ENCODE measurements at regions not wholly inside any gene's neighbourhood (a gene's known extent, or its start where the extent isn't known, plus 50 kb on each side); places are given as distances from the start of the nearest gene placed in this dataset.

DNA sequence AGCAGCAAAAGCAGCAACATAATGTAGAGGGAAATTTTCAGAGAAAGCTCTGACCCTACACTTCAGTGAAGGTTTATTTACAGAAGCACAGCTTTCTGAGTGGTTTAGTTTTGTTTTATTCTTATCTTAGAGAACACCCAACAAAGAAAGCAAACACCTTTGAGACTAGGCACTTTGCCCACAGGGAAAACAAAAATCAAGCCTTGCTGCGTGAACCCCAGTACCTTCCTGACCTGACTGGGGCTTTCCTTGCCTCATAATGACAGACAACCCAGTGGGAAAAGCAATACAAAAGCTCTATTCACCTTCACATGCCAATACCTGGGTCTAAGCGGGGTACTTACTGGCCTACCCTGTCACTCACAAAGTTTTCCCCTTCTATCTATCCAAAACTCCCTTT is 189.8 kb downstream of the HINT1 start:
- no peak for TF ChIP-seq POLR2A (IDR thresholded peaks at IDR 0.05)
- TF ChIP-seq, protein P1, sequence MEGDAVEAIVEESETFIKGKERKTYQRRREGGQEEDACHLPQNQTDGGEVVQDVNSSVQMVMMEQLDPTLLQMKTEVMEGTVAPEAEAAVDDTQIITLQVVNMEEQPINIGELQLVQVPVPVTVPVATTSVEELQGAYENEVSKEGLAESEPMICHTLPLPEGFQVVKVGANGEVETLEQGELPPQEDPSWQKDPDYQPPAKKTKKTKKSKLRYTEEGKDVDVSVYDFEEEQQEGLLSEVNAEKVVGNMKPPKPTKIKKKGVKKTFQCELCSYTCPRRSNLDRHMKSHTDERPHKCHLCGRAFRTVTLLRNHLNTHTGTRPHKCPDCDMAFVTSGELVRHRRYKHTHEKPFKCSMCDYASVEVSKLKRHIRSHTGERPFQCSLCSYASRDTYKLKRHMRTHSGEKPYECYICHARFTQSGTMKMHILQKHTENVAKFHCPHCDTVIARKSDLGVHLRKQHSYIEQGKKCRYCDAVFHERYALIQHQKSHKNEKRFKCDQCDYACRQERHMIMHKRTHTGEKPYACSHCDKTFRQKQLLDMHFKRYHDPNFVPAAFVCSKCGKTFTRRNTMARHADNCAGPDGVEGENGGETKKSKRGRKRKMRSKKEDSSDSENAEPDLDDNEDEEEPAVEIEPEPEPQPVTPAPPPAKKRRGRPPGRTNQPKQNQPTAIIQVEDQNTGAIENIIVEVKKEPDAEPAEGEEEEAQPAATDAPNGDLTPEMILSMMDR (IDR thresholded peaks at IDR 0.05) = no peak

All from uterus (tissue), 2 donors.